Occipital lobe (tissue), 1 donor: ENCODE measurements at regions not wholly inside any gene's neighbourhood (a gene's known extent, or its start where the extent isn't known, plus 50 kb on each side); places are given as distances from the start of the nearest gene placed in this dataset.

Source experiments
- DNase-seq: peaks from one replicate; lab custom pipeline; 2025; lab: John Stamatoyannopoulos, UW

- no peak for DNase-seq
These were observed 50.2 kb upstream of the CTAGE1 start for GRCh38 chr18:22467760-22468553.

- DNase-seq: no peak
These were observed 50.8 kb upstream of the CTAGE1 start for GRCh38 chr18:22468554-22468891.

GRCh38 chr18:22469061-22469734, 51.5 kb upstream of the CTAGE1 start:
- no peak for DNase-seq

- DNase-seq: no peak
These were observed 52.2 kb upstream of the CTAGE1 start for GRCh38 chr18:22469926-22470247.

GRCh38 chr18:22470248-22471235, 52.8 kb upstream of the CTAGE1 start:
- DNase-seq: no peak

GRCh38 chr18:22471546-22472131, 53.9 kb upstream of the CTAGE1 start:
- DNase-seq: no peak

GRCh38 chr18:22473366-22473765, 55.7 kb upstream of the CTAGE1 start:
- no peak for DNase-seq

GRCh38 chr18:22475426-22476100, 57.8 kb upstream of the CTAGE1 start:
- no peak for DNase-seq

- no peak for DNase-seq
These were observed 59.5 kb upstream of the CTAGE1 start for GRCh38 chr18:22477222-22477621.

GRCh38 chr18:22482948-22483347, 65.2 kb upstream of the CTAGE1 start:
- DNase-seq: no peak

GRCh38 chr18:22483407-22483806, 65.7 kb upstream of the CTAGE1 start:
- DNase-seq: no peak

GRCh38 chr18:22484471-22484870, 66.8 kb upstream of the CTAGE1 start:
- DNase-seq: no peak

GRCh38 chr18:22485808-22486244, 68.1 kb upstream of the CTAGE1 start:
- no peak for DNase-seq

- DNase-seq: no peak
These were observed 69.0 kb upstream of the CTAGE1 start for GRCh38 chr18:22486667-22487066.

GRCh38 chr18:22488554-22488953, 70.8 kb upstream of the CTAGE1 start:
- no peak for DNase-seq

- DNase-seq: no peak
These were observed 72.0 kb upstream of the CTAGE1 start for GRCh38 chr18:22489704-22490103.

GRCh38 chr18:22490429-22490846, 72.7 kb upstream of the CTAGE1 start:
- no peak for DNase-seq

GRCh38 chr18:22493255-22493654, 75.5 kb upstream of the CTAGE1 start:
- DNase-seq: no peak

GRCh38 chr18:22493940-22494339, 76.2 kb upstream of the CTAGE1 start:
- DNase-seq: no peak

GRCh38 chr18:22494771-22495170, 77.1 kb upstream of the CTAGE1 start:
- no peak for DNase-seq

GRCh38 chr18:22499421-22499820, 81.7 kb upstream of the CTAGE1 start:
- DNase-seq: no peak
